HG02885 (cell line): ENCODE measurements at regions not wholly inside any gene's neighbourhood (a gene's known extent, or its start where the extent isn't known, plus 50 kb on each side); places are given as distances from the start of the nearest gene placed in this dataset.
"Not testable (repeated sequence)": the region's sequence is repeated elsewhere in the genome, so short reads cannot be mapped to it uniquely, and the experiment has no call there.

Source experiments
- ATAC-seq: cut with Tn5 transposase; IDR thresholded peaks from one replicate; pipeline ENCODE4 v1.9.1; 2021; ENCODE audit warnings: mild to moderate bottlenecking; ENCODE audit not compliant: unreplicated experiment, poor library complexity

DNA sequence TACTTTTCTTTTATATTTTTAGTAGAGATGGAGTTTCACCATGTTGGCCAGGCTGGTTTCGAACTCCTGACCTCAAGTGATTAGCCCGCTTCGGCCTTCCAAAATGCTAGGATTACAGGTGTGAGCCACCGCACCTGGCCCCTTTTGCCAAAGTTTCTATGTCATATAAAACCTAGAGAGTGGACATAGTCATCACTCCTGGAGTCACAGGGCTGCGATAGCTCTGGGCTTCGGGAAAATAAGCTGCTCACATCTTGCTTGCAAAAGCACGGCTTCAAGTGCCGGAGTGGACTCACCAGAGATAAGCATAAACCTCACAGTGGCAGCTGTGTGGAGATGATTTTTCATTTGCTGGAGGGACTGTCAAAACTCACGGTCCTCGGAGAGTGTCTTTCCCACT is 171.2 kb downstream of the TEX29 start:
- ATAC-seq = no peak

- ATAC-seq = no peak
Measured at GRCh38 chr13:111492341-111492950, 172.0 kb downstream of the TEX29 start.

- ATAC-seq = no peak
Measured at GRCh38 chr13:111492958-111493357, 172.5 kb downstream of the TEX29 start.

DNA sequence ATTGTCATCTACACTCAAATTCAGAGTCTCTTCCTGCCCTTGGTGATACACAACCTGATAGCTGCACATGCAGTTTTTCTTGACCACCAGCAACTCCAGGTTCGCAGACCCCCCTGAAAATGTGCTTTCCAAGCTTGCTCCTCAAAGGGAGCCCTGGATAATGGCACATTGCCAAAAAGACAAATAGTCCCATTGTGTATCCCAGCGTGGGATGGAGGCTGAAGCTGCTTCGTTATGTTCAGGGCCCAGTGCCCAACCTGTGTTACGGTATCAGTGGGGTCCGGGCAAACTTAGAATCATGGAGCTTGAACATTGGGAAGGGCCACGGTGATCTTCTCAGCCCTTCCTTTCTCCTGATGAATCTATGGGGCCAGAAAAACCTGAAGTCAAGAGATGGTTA is 173.0 kb downstream of the TEX29 start:
- ATAC-seq = no peak

DNA sequence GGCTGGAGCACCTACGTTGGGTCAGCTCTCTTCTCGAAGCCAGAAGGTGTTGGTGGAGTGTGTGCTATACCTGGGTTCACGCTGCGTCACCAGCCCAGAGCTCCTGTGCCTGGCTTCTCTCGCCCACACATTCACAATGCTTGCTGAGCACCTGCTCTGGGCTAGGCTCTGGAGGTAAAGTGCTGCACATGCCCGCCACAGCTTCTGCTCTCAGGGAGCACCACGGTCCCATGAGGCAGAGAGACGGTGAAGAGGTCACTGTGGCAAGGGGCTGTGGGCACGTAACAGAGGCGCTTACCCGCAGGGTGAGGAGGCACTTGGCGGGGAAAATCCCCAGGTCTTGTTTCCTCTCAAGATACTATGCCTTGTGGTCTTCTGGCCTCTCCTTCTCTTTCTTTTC is 174.2 kb downstream of the TEX29 start:
- no peak for ATAC-seq

DNA sequence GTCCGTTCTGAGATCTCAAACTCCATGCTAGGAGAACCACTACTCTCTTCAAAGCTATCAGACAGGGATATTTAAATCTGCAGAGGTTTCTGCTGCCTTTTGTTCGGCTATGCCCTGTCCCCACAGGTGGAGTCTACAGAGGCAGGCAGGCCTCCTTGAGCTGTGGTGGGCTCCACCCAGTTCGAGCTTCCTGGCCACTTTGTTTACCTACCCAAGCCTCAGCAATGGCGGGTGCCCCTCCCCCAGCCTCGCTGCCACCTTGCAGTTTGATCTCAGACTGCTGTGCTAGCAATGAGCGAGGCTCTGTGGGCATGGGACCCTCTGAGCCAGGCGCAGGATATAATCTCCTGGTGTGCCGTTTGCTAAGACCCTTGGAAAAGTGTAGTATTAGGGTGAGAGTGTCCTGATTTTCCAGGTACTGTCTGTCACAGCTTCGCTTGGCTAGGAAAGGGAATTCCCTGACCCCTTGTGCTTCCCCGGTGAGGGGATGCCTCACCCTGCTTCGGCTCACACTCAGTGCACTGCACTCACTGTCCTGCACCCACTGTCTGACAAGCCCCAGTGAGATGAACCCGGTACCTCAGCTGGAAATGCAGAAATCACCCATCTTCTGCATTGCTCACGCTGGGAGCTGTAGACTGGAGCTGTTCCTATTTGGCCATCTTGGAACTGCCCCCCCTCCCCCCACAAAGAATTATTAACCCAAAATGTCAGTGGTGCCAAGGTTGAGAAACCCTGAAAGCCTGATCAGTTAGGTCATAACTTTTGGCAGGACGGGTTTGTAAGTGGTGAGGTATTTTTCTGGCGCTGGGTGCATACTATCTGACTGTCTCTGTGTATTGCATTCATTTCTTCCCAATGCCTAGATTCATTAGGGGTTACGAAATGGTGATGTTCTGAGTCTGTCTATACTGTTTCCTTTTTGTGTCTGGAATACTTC is 181.4 kb downstream of the TEX29 start:
- ATAC-seq = not testable (repeated sequence)

DNA sequence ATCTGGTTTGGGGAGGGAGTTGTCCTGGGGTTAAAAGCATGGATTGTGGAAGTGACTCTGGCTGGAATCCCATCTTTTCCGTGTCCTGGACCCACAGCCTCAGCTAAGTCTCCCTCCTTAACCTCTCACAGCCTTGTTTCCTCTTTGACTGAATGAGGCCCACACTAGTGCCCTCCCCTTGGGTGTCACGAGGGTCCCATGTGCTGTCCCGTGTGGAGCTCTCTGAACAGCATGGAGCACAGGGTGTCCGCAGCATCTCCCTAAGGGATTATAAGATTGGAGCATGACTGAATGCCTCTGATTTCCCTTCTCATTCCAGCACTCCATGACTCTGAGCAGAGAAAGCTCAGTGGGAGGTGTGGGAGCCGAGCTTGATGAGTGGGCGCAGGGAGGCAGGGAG is 182.5 kb downstream of the TEX29 start:
- ATAC-seq = no peak

GRCh38 chr13:111503376-111503775 is 182.9 kb downstream of the TEX29 start:
- ATAC-seq = no peak

- ATAC-seq = no peak
Measured at GRCh38 chr13:111503905-111504695, 183.7 kb downstream of the TEX29 start.

GRCh38 chr13:111505175-111505777 is 184.8 kb downstream of the TEX29 start:
- ATAC-seq = no peak

- no peak for ATAC-seq
Measured at GRCh38 chr13:111506125-111506524, 185.7 kb downstream of the TEX29 start.

GRCh38 chr13:111506621-111507020 is 186.2 kb downstream of the TEX29 start:
- ATAC-seq = no peak

- ATAC-seq = no peak
Measured at GRCh38 chr13:111508164-111508870, 187.9 kb downstream of the TEX29 start.

DNA sequence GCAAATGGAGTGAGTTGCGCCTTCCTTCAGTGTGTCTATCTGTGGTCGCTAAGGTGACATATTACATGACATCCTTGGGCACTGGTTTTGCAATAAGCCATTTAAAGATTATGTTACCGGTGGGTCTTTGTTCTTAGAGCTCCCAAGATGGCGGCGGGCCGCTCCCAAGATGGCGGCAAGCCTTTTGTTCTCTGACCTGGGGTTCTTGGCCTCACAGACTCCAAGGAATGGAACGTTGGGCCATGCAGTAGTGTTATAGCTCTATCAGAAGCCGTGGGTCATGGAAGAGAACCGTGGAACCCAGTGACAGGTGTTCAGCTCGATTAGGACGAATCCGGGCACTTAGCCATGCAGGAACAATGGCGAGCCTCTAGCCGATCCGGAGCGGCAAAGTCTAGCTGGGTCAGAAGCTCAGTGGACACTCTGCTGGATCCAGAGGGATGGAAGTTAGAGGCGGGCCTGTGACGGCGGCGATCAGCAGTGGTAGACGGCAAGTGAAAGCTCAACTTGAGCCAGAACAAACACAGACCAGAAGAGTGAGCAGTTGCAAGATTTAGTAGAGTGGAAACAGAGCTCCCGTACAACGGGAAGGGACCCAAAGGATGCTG is 188.6 kb downstream of the TEX29 start:
- no peak for ATAC-seq

- ATAC-seq = no peak
Measured at GRCh38 chr13:111510502-111511218, 190.2 kb downstream of the TEX29 start.

- no peak for ATAC-seq
Measured at GRCh38 chr13:111511219-111511732, 190.8 kb downstream of the TEX29 start.

DNA sequence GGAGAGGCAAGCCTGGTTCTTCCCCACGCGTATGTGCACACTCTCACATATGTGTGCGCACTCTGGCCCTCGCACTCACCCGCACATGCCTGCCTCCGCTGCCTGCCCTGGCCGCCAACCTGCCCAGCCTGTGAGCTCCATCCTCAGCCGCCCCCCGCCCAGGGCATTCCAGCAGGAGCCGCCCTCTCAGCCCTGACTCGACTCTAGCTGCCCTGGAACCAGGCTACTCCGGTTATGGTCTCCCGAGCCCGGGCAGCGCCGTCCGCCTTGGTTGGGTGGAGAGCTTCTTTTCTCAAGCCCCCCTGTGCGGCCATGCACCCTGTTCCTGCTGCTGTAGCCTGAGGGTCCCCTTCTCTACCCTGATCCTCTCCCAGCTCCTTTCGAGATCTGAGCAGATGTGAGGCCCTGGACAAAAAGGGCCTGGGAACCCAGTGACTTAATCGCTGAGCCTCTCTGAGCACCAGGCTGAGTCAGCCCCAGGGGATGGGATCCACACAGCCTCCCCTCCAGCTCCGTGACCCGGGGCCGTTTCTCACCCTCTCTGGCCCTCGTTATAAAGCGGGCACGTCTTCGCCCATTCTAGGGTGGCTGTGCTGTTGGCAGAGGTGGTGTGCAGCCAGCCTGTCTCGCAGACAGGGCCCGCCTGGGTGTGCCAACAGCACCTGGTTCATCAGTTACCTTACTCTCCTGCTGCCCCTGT is 191.5 kb downstream of the TEX29 start:
- no peak for ATAC-seq

- ATAC-seq = no peak
Measured at GRCh38 chr13:111512707-111513106, 192.3 kb downstream of the TEX29 start.
